ENCODE measurements at regions not wholly inside any gene's neighbourhood (a gene's known extent, or its start where the extent isn't known, plus 50 kb on each side); places are given as distances from the start of the nearest gene placed in this dataset.
A peak's percentile ranks its signal among the peaks of the same experiment; 100 is the strongest.

DNA sequence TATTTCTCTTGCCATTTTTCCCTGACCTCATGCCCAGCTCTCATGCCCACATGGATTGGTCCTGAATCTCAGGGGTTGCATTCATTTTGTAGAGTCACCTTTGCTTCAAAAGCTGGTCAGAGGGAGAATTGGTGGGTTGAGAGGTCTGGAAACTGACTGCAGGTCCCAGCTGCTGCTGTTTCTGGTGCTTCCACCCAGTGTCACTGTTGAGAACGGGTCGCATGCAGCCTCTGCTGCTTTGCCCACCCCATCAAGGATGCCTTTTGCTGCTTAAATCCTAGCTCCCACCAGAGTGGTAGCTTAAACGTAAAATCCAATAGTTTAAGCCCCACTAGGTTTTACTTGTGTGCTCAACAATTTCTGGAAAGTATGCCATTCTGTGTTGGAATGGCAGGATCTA is 211.4 kb upstream of the TSHZ2 start:
- H3K36me3 ChIP-seq = no peaks in the 10 kb centered on the region
- H3K4me1 ChIP-seq = no peaks in the 10 kb centered on the region
- H3K4me3 ChIP-seq = no peak overlapping the region
- 0 out of 2 replicates have a peak, but pooled peaks cover 2% of the 10 kb centered on the region for H3K9me3 ChIP-seq (replicated peaks)
- H3K27ac ChIP-seq = no peak overlapping the region
- DNase-seq = no peak
- H3K27me3 ChIP-seq = peaks cover 4% of the 10 kb centered on the region; the same call in 1 of the 2 replicates

- DNase-seq = no peak
- Histone ChIP-seq H3K27me3 (0 out of 2 replicates have a peak, but pooled peaks cover 4% of the 10 kb centered on the region), H3K9me3 (replicated peaks) (0 out of 2 replicates have a peak, but pooled peaks cover 2% of the 10 kb centered on the region), H3K4me3 (no peak overlapping the region), H3K36me3 (no peaks in the 10 kb centered on the region), H3K4me1 (no peaks in the 10 kb centered on the region), H3K27ac (no peak overlapping the region)
These were observed 214.7 kb upstream of the TSHZ2 start for GRCh38 chr20:52757411-52757810.

DNA sequence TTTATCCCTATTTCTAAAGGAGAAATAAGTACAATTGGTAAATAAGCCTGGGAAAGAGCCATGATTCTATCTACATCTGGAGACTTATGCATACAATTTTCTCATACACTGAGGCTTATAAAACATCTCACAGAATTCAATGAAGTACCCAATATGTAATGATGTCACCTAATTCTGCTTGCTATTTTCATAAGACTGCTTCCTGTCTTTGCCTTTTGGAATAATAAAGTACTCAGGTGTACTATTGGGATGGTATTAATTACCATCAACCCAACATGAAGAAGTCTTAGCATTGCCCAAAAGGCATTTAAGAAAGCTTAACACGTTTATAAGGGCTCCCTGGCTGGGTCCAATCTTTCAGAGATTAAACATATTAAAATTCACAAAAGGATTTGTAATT is 216.4 kb upstream of the TSHZ2 start:
- Histone ChIP-seq H3K4me3 (no peak overlapping the region), H3K27ac (no peak overlapping the region), H3K4me1 (no peaks in the 10 kb centered on the region), H3K27me3 (peaks cover 10% of the 10 kb centered on the region; the same call in 1 of the 2 replicates), H3K36me3 (no peaks in the 10 kb centered on the region), H3K9me3 (replicated peaks) (no peaks in the 10 kb centered on the region)
- no peak for DNase-seq

DNA sequence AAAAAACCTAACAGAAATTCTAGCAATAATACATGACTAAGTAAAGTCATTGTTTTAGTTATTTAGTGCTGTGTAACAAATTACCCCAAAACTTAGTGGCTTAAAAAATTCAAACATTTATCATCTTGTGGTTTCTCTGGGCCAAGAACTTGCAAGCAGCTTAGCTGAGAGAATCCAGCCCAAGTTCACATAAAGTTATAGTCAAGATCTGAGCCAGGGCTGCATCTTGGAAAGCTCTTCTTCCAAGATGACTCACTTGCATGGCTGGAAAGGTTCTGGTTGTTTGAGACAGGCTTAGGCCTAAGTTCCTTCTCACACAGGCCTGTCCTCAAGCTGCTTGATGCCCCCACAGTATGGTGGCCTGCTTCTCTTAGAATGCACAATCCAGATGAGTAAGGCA is 217.8 kb upstream of the TSHZ2 start:
- no peak for DNase-seq
- Histone ChIP-seq H3K36me3 (no peaks in the 10 kb centered on the region), H3K27me3 (peaks cover 10% of the 10 kb centered on the region; the same call in 1 of the 2 replicates), H3K27ac (no peak overlapping the region), H3K4me1 (no peaks in the 10 kb centered on the region), H3K9me3 (replicated peaks) (no peaks in the 10 kb centered on the region), H3K4me3 (no peak overlapping the region)

GRCh38 chr20:52752023-52752422 is 220.1 kb upstream of the TSHZ2 start:
- no peak overlapping the region for H3K27ac ChIP-seq
- no peak for DNase-seq
- no peaks in the 10 kb centered on the region for H3K9me3 ChIP-seq (replicated peaks)
- H3K4me3 ChIP-seq = no peak overlapping the region
- H3K36me3 ChIP-seq = no peaks in the 10 kb centered on the region
- H3K4me1 ChIP-seq = no peaks in the 10 kb centered on the region
- peaks cover 10% of the 10 kb centered on the region; the same call in 1 of the 2 replicates for H3K27me3 ChIP-seq

DNA sequence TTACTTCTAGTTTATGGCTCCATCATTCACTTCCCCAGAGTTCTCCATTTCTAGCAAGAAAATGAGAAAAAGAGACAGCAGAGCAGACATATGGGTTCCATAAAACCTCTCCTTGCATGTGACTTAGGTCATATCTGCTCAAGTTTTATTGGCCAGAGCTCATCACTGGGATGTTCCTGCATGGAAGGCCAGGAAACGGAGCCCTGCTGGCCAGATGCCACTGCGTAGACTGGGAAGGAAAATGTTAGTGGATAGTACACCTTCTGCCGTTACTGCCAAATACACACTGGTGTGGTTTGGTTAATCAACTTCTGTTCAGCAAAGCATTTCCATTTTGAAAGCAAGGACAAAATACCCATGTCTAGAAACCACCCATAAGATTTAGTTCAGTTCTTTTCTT is 220.6 kb upstream of the TSHZ2 start:
- no peak for DNase-seq
- no peaks in the 10 kb centered on the region for H3K9me3 ChIP-seq (replicated peaks)
- no peak overlapping the region for H3K4me3 ChIP-seq
- H3K4me1 ChIP-seq = no peaks in the 10 kb centered on the region
- peaks cover 10% of the 10 kb centered on the region; the same call in 1 of the 2 replicates for H3K27me3 ChIP-seq
- H3K27ac ChIP-seq = no peak overlapping the region
- H3K36me3 ChIP-seq = no peaks in the 10 kb centered on the region

DNA sequence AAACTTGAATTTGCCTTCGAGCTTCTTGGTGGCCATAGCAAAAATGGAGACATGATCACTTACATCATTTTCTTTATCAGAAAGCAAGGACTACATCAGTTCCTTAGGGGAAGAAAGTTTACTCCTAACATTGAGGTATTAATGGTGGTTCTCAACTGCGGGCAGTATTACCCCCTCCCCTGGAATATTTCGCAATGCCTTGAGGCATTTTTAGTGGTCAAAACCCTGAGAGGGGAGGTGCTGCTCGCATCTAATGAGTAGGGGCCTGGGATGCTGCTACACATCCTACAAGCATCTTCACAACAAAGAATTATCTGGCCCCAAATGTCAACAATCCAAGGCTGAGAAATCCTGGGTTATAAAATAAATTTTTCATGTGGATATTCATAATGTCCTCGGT is 222.2 kb upstream of the TSHZ2 start:
- no peaks in the 10 kb centered on the region for H3K9me3 ChIP-seq (replicated peaks)
- H3K4me3 ChIP-seq = no peak overlapping the region
- H3K4me1 ChIP-seq = no peaks in the 10 kb centered on the region
- H3K36me3 ChIP-seq = no peaks in the 10 kb centered on the region
- no peak overlapping the region for H3K27ac ChIP-seq
- H3K27me3 ChIP-seq = peaks cover 10% of the 10 kb centered on the region; the same call in 1 of the 2 replicates
- DNase-seq = no peak

DNA sequence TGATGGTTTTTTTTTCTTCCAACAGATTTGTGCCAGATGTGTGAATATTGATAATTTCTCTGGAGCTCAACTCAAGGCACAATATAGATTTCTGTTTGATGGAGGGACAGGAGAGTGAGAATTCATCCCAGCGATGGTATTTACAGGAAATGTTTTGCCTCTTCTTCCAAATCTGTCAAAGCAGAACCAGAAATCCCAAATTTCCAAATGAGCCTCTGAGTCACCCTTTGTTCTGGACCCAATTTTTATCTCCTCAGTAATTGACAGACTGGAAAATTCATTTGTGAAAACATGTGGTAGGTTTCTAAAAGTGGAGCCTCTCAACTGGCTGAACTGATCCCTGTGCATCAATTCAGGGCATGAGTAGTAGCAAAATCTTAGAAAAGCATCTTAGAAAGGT is 223.2 kb upstream of the TSHZ2 start:
- Histone ChIP-seq H3K4me3 (no peak overlapping the region), H3K9me3 (replicated peaks) (no peaks in the 10 kb centered on the region), H3K36me3 (no peaks in the 10 kb centered on the region), H3K4me1 (no peaks in the 10 kb centered on the region), H3K27me3 (peaks cover 12% of the 10 kb centered on the region; the same call in 1 of the 2 replicates), H3K27ac (no peak overlapping the region)
- DNase-seq = no peak

- Histone ChIP-seq H3K27ac (no peak overlapping the region), H3K27me3 (peaks cover 11% of the 10 kb centered on the region; the same call in 1 of the 2 replicates), H3K4me1 (no peaks in the 10 kb centered on the region), H3K36me3 (no peaks in the 10 kb centered on the region), H3K9me3 (replicated peaks) (no peaks in the 10 kb centered on the region), H3K4me3 (no peak overlapping the region)
- no peak for DNase-seq
These were observed 223.7 kb upstream of the TSHZ2 start for GRCh38 chr20:52748285-52748932.

GRCh38 chr20:52747845-52748284 is 224.3 kb upstream of the TSHZ2 start:
- Histone ChIP-seq H3K36me3 (no peaks in the 10 kb centered on the region), H3K27ac (no peak overlapping the region), H3K4me1 (no peaks in the 10 kb centered on the region), H3K4me3 (no peak overlapping the region), H3K9me3 (replicated peaks) (no peaks in the 10 kb centered on the region), H3K27me3 (peaks cover 11% of the 10 kb centered on the region; the same call in 1 of the 2 replicates)
- DNase-seq = no peak

DNA sequence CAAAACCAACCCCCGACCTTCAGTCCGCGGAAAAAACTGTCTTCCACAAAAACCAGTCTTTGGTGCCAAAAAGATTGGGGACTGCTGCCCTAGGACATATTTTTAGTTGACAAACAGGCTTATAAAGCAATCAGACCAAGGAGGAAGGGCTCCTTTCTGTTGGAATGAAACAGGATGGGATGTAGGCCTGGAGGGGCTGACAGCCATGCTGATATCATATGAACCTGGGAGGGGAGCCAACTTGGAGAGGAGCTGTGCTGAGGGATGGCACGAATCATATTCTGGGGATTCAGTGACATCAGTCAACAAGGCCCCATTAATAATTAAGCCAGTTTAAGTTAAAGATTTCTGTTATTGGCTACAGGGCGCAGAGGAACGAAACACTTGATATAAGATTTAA is 225.4 kb upstream of the TSHZ2 start:
- Histone ChIP-seq H3K36me3 (no peaks in the 10 kb centered on the region), H3K4me3 (no peak overlapping the region), H3K27me3 (peaks cover 14% of the 10 kb centered on the region), H3K4me1 (no peaks in the 10 kb centered on the region), H3K9me3 (replicated peaks) (no peaks in the 10 kb centered on the region), H3K27ac (no peak overlapping the region)
- peak in 1 of 2 experiments; percentile 12 for DNase-seq

- no peaks in the 10 kb centered on the region for H3K9me3 ChIP-seq (replicated peaks)
- H3K4me3 ChIP-seq = no peak overlapping the region
- no peaks in the 10 kb centered on the region for H3K4me1 ChIP-seq
- peaks cover 14% of the 10 kb centered on the region for H3K27me3 ChIP-seq
- no peaks in the 10 kb centered on the region for H3K36me3 ChIP-seq
- DNase-seq = peak; percentile 63
- H3K27ac ChIP-seq = no peak overlapping the region
These were observed 226.0 kb upstream of the TSHZ2 start for GRCh38 chr20:52746190-52746589.

- H3K27ac ChIP-seq = no peak overlapping the region
- no peaks in the 10 kb centered on the region for H3K4me1 ChIP-seq
- H3K27me3 ChIP-seq = peaks cover 26% of the 10 kb centered on the region
- no peak overlapping the region for H3K4me3 ChIP-seq
- H3K9me3 ChIP-seq (replicated peaks) = no peaks in the 10 kb centered on the region
- DNase-seq = no peak
- H3K36me3 ChIP-seq = no peaks in the 10 kb centered on the region
These were observed 227.7 kb upstream of the TSHZ2 start for GRCh38 chr20:52744441-52744840.

DNA sequence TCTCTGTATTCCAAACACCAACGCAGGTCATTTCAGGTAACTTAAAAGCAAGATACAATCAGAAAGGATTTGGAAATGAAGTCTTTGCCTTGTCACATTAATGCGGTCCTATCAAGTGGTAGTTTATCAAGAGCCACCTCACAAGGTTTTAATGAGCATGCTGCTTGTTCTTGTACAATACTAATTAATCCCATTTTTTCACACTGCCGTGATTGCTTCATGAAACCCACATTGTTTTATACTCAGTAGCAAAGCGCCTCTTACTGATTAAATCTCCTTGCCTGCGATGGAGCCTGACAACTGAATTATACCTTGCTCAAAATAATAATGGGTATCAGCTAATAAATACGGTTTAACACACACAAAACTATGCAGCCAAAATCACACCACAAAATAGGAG is 234.1 kb upstream of the TSHZ2 start:
- H3K9me3 ChIP-seq (replicated peaks) = no peaks in the 10 kb centered on the region
- H3K36me3 ChIP-seq = no peaks in the 10 kb centered on the region
- DNase-seq = no peak
- H3K4me1 ChIP-seq = no peaks in the 10 kb centered on the region
- H3K4me3 ChIP-seq = no peak overlapping the region
- no peak overlapping the region for H3K27ac ChIP-seq
- H3K27me3 ChIP-seq = peaks cover 51% of the 10 kb centered on the region

DNA sequence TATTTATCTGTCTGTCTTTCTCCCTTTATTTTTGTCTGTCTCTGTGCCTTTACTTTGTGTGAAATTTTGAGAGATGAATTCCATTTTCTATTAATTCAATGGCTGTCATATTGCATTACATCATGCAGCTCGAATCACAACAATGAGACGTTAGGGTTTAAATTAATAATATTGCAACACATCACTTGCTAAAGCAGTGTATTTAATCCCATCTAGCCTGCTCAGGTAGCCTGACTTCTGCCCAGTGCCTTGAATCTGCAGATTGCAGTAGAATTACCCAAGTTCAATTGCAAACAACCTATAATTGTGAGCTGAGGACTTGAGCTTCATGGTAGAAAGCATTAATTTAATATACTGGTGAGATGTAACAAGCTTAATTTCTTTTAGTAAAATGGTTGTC is 235.7 kb upstream of the TSHZ2 start:
- H3K36me3 ChIP-seq = no peaks in the 10 kb centered on the region
- H3K27ac ChIP-seq = no peak overlapping the region

DNA sequence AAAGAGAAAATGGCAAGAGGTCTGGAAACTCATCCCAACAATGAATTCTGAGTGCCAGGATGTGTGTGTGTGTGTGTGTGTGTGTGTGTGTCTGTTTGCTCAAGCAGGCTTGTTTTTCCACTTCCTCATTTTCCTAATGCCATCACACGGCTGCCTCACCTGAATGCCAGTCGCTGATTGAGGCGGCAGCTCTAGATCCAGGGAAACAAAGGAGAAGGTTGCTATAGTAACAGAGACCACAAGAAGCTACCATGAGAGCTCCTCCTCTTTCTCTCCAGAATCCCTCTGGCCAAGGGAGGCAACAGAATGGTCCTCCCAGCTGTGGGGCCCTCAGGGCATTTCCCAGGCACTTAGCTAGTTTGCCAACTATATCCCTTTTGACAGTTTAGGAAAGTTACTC is 241.1 kb upstream of the TSHZ2 start:
- no peak for DNase-seq
- Histone ChIP-seq H3K4me3 (no peak overlapping the region), H3K9me3 (replicated peaks) (no peaks in the 10 kb centered on the region), H3K27ac (no peak overlapping the region), H3K36me3 (no peaks in the 10 kb centered on the region), H3K4me1 (no peaks in the 10 kb centered on the region), H3K27me3 (peaks cover 9% of the 10 kb centered on the region; the same call in 1 of the 2 replicates)

More for the DNA sequence above, 235.7 kb upstream of the TSHZ2 start:
- no peaks in the 10 kb centered on the region for H3K4me1 ChIP-seq
- no peak overlapping the region for H3K4me3 ChIP-seq
- H3K9me3 ChIP-seq (replicated peaks) = no peaks in the 10 kb centered on the region
- peaks cover 45% of the 10 kb centered on the region for H3K27me3 ChIP-seq
- DNase-seq = no peak
